ENCODE measurements at regions not wholly inside any gene's neighbourhood (a gene's known extent, or its start where the extent isn't known, plus 50 kb on each side); places are given as distances from the start of the nearest gene placed in this dataset.

GRCh38 chrX:6980981-6981380 is 166.5 kb upstream of the STS start:
- Histone ChIP-seq H3K9me2 (ENCODE audit: insufficient read depth) (no peaks in the 10 kb centered on the region), H3K9me3 (ENCODE audit: insufficient read depth, low read depth) (no peaks in the 10 kb centered on the region), H3K4me1 (replicated peaks; ENCODE audit: insufficient read depth) (no peaks in the 10 kb centered on the region), H3F3A (ENCODE audit: insufficient read depth, low read depth) (no peaks in the 10 kb centered on the region), H3K27ac (no peak overlapping the region), H2AFZ (no peak overlapping the region), H3K36me3 (ENCODE audit: low read depth) (no peaks in the 10 kb centered on the region), H3K27me3 (ENCODE audit: insufficient read depth, low read depth) (no peaks in the 10 kb centered on the region), H3K79me2 (ENCODE audit: low read depth) (no peaks in the 10 kb centered on the region), H4K20me1 (ENCODE audit: insufficient read depth) (no peaks in the 10 kb centered on the region), H3K4me3 (no peak overlapping the region), H3K4me2 (no peak overlapping the region)
- no peak for DNase-seq
- no peak for TF ChIP-seq EZH2 (IDR thresholded peaks at IDR 0.05; ENCODE audit: low read depth)
- no peak for TF ChIP-seq CTCF (conservative IDR thresholded peaks at IDR 0.05)
- ChIA-PET POLR2A (ENCODE audit: unreplicated experiment) (no interaction called here), CTCF (no interaction called here)
- BruUV-seq (replicated peaks), result no TSS peak
- intact Hi-C loops (cut with micrococcal nuclease; ENCODE audit: unreplicated experiment), result no loop called here

DNA sequence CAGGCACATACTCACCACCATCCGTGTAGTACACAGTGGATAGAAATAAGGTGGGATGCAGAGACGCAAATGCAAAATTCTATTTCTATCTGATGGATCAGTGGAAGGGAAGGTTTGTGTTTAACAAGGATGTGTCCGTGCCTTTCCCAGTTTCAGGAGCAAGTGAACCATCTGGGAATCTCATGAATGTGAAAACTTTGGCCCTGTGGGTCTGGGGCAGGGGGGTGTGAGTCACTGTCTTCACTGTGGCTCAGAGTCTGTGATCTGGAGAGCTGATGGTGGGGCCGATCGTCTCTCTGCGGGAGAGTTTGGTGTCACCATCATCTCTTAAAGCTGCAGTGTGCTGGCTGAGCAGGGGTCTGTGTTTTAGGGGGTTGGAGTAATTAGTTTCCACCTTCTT is 179.3 kb upstream of the STS start:
- ChIA-PET POLR2A (ENCODE audit: unreplicated experiment) (no interaction called here), CTCF (no interaction called here)
- no peak overlapping the region for H3K4me2 ChIP-seq
- no peaks in the 10 kb centered on the region for H3K79me2 ChIP-seq (ENCODE audit: low read depth)
- no peak for DNase-seq
- TF ChIP-seq CTCF (conservative IDR thresholded peaks at IDR 0.05) (no peak), EZH2 (IDR thresholded peaks at IDR 0.05; ENCODE audit: low read depth) (no peak)
- H3K36me3 ChIP-seq (ENCODE audit: low read depth), result no peaks in the 10 kb centered on the region
- no TSS peak for BruUV-seq (replicated peaks)
- H3K4me1 ChIP-seq (replicated peaks; ENCODE audit: insufficient read depth), result no peaks in the 10 kb centered on the region
- no peaks in the 10 kb centered on the region for H4K20me1 ChIP-seq (ENCODE audit: insufficient read depth)
- no peak overlapping the region for H3K4me3 ChIP-seq
- intact Hi-C loops (cut with micrococcal nuclease; ENCODE audit: unreplicated experiment), result no loop called here
- H3K9me3 ChIP-seq (ENCODE audit: insufficient read depth, low read depth), result no peaks in the 10 kb centered on the region
- H3F3A ChIP-seq (ENCODE audit: insufficient read depth, low read depth), result no peaks in the 10 kb centered on the region
- H3K27ac ChIP-seq, result no peak overlapping the region
- H3K9me2 ChIP-seq (ENCODE audit: insufficient read depth), result no peaks in the 10 kb centered on the region
- no peak overlapping the region for H2AFZ ChIP-seq
- H3K27me3 ChIP-seq (ENCODE audit: insufficient read depth, low read depth), result no peaks in the 10 kb centered on the region

- no peak overlapping the region for H3K4me3 ChIP-seq
- no peaks in the 10 kb centered on the region for H3K79me2 ChIP-seq (ENCODE audit: low read depth)
- no peaks in the 10 kb centered on the region for H4K20me1 ChIP-seq (ENCODE audit: insufficient read depth)
- H3K36me3 ChIP-seq (ENCODE audit: low read depth), result no peaks in the 10 kb centered on the region
- H3K4me1 ChIP-seq (replicated peaks; ENCODE audit: insufficient read depth), result no peaks in the 10 kb centered on the region
- CTCF ChIA-PET, result no interaction called here
- no peaks in the 10 kb centered on the region for H3K9me3 ChIP-seq (ENCODE audit: insufficient read depth, low read depth)
- no peaks in the 10 kb centered on the region for H3F3A ChIP-seq (ENCODE audit: insufficient read depth, low read depth)
- no TSS peak for BruUV-seq (replicated peaks)
- TF ChIP-seq CTCF (conservative IDR thresholded peaks at IDR 0.05), result no peak
- no peak for TF ChIP-seq EZH2 (IDR thresholded peaks at IDR 0.05; ENCODE audit: low read depth)
- no peaks in the 10 kb centered on the region for H3K9me2 ChIP-seq (ENCODE audit: insufficient read depth)
- POLR2A ChIA-PET (ENCODE audit: unreplicated experiment), result no interaction called here
- no peak for DNase-seq
- intact Hi-C loops (cut with micrococcal nuclease; ENCODE audit: unreplicated experiment), result no loop called here
- no peak overlapping the region for H3K4me2 ChIP-seq
- H3K27ac ChIP-seq, result no peak overlapping the region
- H3K27me3 ChIP-seq (ENCODE audit: insufficient read depth, low read depth), result no peaks in the 10 kb centered on the region
- H2AFZ ChIP-seq, result no peak overlapping the region
Measured at GRCh38 chrX:6965729-6966128, 181.8 kb upstream of the STS start.
